H1 (cell line): ENCODE measurements at regions not wholly inside any gene's neighbourhood (a gene's known extent, or its start where the extent isn't known, plus 50 kb on each side); places are given as distances from the start of the nearest gene placed in this dataset.

Experiments
- CTCF ChIA-PET: fragments of 300-600 bp; sonication (Branson Sonifier 250); formaldehyde crosslinking; loops from one replicate; lab custom pipeline; 2021; ENCODE audit not compliant: partially characterized antibody; lab: Charles Lee
- POLR2A ChIA-PET: fragments of 300-600 bp; sonication (Branson Sonifier 250); formaldehyde crosslinking; loops from one replicate; lab custom pipeline; 2021; ENCODE audit warnings: inconsistent platforms; ENCODE audit not compliant: partially characterized antibody; lab: Charles Lee
- DNase-seq, 2 experiments: peaks; one replicate each; pipeline versions ENCODE4 v3.0.0 to v3.0.0-alpha.2; 2010 to 2022; ENCODE audit warnings: low spot score in 2 of 2, low read depth in 1 of 2, mixed read lengths in 1 of 2
- FAIRE-seq: peaks from 2 replicates; lab custom pipeline; 2011; peaks lifted over from hg19 to GRCh38; lab: Jason Lieb, UNC
- H2AFZ ChIP-seq: 2 replicates; pipeline ENCODE4 v1.8.1; 2012; ENCODE audit warnings: low read length, inconsistent platforms
- H2AK5ac ChIP-seq: 2 replicates; pipeline ENCODE4 v1.6.1; 2013; ENCODE audit warnings: low read depth, low read length
- H2BK120ac ChIP-seq: replicated peaks from 2 replicates; pipeline ENCODE3; 2013; ENCODE audit warnings: low read depth, low read length, inconsistent platforms
- H2BK12ac ChIP-seq: 2 replicates; pipeline ENCODE4 v1.6.1; 2013; ENCODE audit warnings: low read depth, low read length
- H2BK15ac ChIP-seq: 2 replicates; pipeline ENCODE4 v1.6.1; 2013; ENCODE audit warnings: low read length
- H2BK20ac ChIP-seq: 2 replicates; pipeline ENCODE4 v1.6.1; 2013; ENCODE audit warnings: low read length
- H2BK5ac ChIP-seq: 2 replicates; pipeline ENCODE4 v1.6.1; 2013; ENCODE audit warnings: low read depth, low read length
- H3K14ac ChIP-seq: 2 replicates; pipeline ENCODE4 v1.6.1; 2013; ENCODE audit warnings: inconsistent platforms; ENCODE audit not compliant: insufficient read length
- H3K18ac ChIP-seq: 2 replicates; pipeline ENCODE4 v1.6.1; 2013; ENCODE audit warnings: low read length; ENCODE audit errors: extremely low read depth
- H3K23ac ChIP-seq: 2 replicates; pipeline ENCODE4 v1.6.1; 2013; ENCODE audit warnings: inconsistent platforms; ENCODE audit not compliant: insufficient read length
- H3K23me2 ChIP-seq: 2 replicates; pipeline ENCODE4 v1.6.1; 2013; ENCODE audit warnings: low read depth, low read length
- H3K27ac ChIP-seq: 2 replicates; pipeline ENCODE4 v1.6.1; 2011; ENCODE audit warnings: low read depth, low read length, inconsistent platforms
- H3K27me3 ChIP-seq, 4 experiments: replicated peaks in 1 of 4; 1 replicate in 1 of 4; 2 replicates in 3 of 4; pipeline versions ENCODE4 v1.6.1 to v1.8.1; 2011 to 2013; ENCODE audit warnings: low read length in 3 of 4, mild to moderate bottlenecking in 3 of 4, inconsistent platforms in 2 of 4, mixed read lengths in 2 of 4, moderate library complexity in 1 of 4; ENCODE audit not compliant: control insufficient read depth in 3 of 4, insufficient read depth in 3 of 4; ENCODE audit errors: extremely low read depth in 1 of 4
- H3K36me3 ChIP-seq, 4 experiments: 2 replicates each; pipeline versions ENCODE4 v1.6.1 to v1.8.1; 2011 to 2013; ENCODE audit warnings: mild to moderate bottlenecking in 4 of 4, low read length in 3 of 4, moderate library complexity in 2 of 4, control low read depth in 1 of 4, inconsistent platforms in 1 of 4; ENCODE audit not compliant: insufficient read depth in 4 of 4, control insufficient read depth in 2 of 4
- H3K4ac ChIP-seq: replicated peaks from 2 replicates; pipeline ENCODE3; 2013; ENCODE audit warnings: low read length, low read depth, mixed read lengths, inconsistent platforms; ENCODE audit not compliant: insufficient read length
- H3K4me1 ChIP-seq, 4 experiments: replicated peaks in 1 of 4; 1 replicate in 1 of 4; 2 replicates in 3 of 4; pipeline versions ENCODE4 v1.6.1 to v1.8.1; 2011 to 2013; ENCODE audit warnings: low read length in 3 of 4, inconsistent platforms in 2 of 4, mixed read lengths in 1 of 4; ENCODE audit not compliant: insufficient read depth in 4 of 4, control insufficient read depth in 3 of 4
- H3K4me2 ChIP-seq, 2 experiments: 2 replicates each; pipeline versions ENCODE4 v1.6.1 to v1.8.1; 2011 to 2013; ENCODE audit warnings: low read depth in 2 of 2, low read length in 2 of 2, control low read depth in 1 of 2, inconsistent platforms in 1 of 2, mild to moderate bottlenecking in 1 of 2; ENCODE audit not compliant: insufficient read depth in 1 of 2
- H3K4me3 ChIP-seq, 4 experiments: fragments of 200-600, 300-600 bp in 1 of 4; sonication (generic), shearing (Covaris generic), sonication (Bioruptor Twin) in 1 of 4; 2 replicates each; pipeline versions ENCODE4 v1.5.1 to v1.8.1; 2011 to 2016; ENCODE audit warnings: low read length in 4 of 4, low read depth in 3 of 4, control low read depth in 2 of 4, inconsistent platforms in 2 of 4, mild to moderate bottlenecking in 2 of 4, mixed read lengths in 1 of 4, moderate library complexity in 1 of 4; ENCODE audit not compliant: insufficient read depth in 2 of 4; ENCODE audit errors: extremely low read depth in 1 of 4
- H3K56ac ChIP-seq: replicated peaks from 2 replicates; pipeline ENCODE3; 2013; ENCODE audit warnings: low read depth, mild to moderate bottlenecking, mixed read lengths, low read length, inconsistent platforms; ENCODE audit not compliant: insufficient read length
- H3K79me1 ChIP-seq: 2 replicates; pipeline ENCODE4 v1.6.1; 2013; ENCODE audit warnings: low read depth, low read length, control low read depth
- H3K79me2 ChIP-seq, 2 experiments: 2 replicates each; pipeline versions ENCODE4 v1.6.1 to v1.8.1; 2012 to 2013; ENCODE audit warnings: low read length in 2 of 2, mild to moderate bottlenecking in 2 of 2, inconsistent platforms in 1 of 2; ENCODE audit not compliant: insufficient read depth in 2 of 2, control insufficient read depth in 1 of 2
- H3K9ac ChIP-seq, 4 experiments: replicated peaks in 1 of 4; 1 replicate in 1 of 4; 2 replicates in 3 of 4; pipeline versions ENCODE4 v1.6.1 to v1.8.1; 2011 to 2013; ENCODE audit warnings: low read depth in 3 of 4, low read length in 3 of 4, control low read depth in 2 of 4, mild to moderate bottlenecking in 2 of 4, moderate library complexity in 2 of 4, inconsistent platforms in 1 of 4; ENCODE audit errors: extremely low read depth in 1 of 4
- H3K9me3 ChIP-seq, 2 experiments: 2 replicates each; pipeline versions ENCODE4 v1.6.1 to v1.8.1; 2012 to 2013; ENCODE audit warnings: mild to moderate bottlenecking in 2 of 2, moderate library complexity in 2 of 2, control low read depth in 1 of 2, inconsistent platforms in 1 of 2, low read depth in 1 of 2, low read length in 1 of 2, mixed read lengths in 1 of 2; ENCODE audit not compliant: insufficient read depth in 2 of 2
- H4K20me1 ChIP-seq, 2 experiments: replicated peaks in 1 of 2; 2 replicates each; pipeline versions ENCODE3 to v1.8.1; 2011 to 2013; ENCODE audit warnings: inconsistent platforms in 2 of 2, low read length in 2 of 2, mild to moderate bottlenecking in 1 of 2; ENCODE audit not compliant: insufficient read depth in 2 of 2, control insufficient read depth in 1 of 2
- H4K5ac ChIP-seq: 2 replicates; pipeline ENCODE4 v1.6.1; 2013; ENCODE audit warnings: low read length, low read depth, mixed read lengths, inconsistent platforms; ENCODE audit not compliant: insufficient read length
- H4K8ac ChIP-seq: 2 replicates; pipeline ENCODE4 v1.8.0; 2013; ENCODE audit warnings: mild to moderate bottlenecking, moderate library complexity, low read length, inconsistent platforms; ENCODE audit not compliant: insufficient read depth; ENCODE audit errors: extremely low read depth
- H4K91ac ChIP-seq: replicated peaks from 2 replicates; pipeline ENCODE3; 2013; ENCODE audit warnings: low read length, mixed read lengths, inconsistent platforms; ENCODE audit not compliant: insufficient read length
- KDM1A ChIP-seq: fragments of 200-600, 300-600 bp; sonication (generic); IDR thresholded peaks from 2 replicates; pipeline ENCODE4 v1.7.1; 2016; ENCODE audit warnings: mild to moderate bottlenecking, low read length, borderline replicate concordance
- SIX5 ChIP-seq: IDR thresholded peaks from 2 replicates; pipeline ENCODE4 v1.6.1; 2011; ENCODE audit warnings: mild to moderate bottlenecking, low read depth, low read length
- TAF1 ChIP-seq: IDR thresholded peaks from 2 replicates; pipeline ENCODE4 v1.6.1; 2011; ENCODE audit warnings: mild to moderate bottlenecking, low read depth, low read length
- WGBS, 2 experiments: shearing (Covaris generic) in 1 of 2; methylation state at CpG; one replicate each; pipeline versions ENCODE4 v1.1.6 to v1.1.7; 2013 to 2015; ENCODE audit warnings: low lambda C conversion rate in 2 of 2, mixed read lengths in 2 of 2, inconsistent platforms in 1 of 2, low coverage in 1 of 2, missing lambda C conversion rate in 1 of 2; ENCODE audit not compliant: insufficient replicate concordance in 2 of 2, insufficient coverage in 1 of 2, insufficient read length in 1 of 2; ENCODE audit errors: extremely low coverage in 1 of 2, missing lambda C conversion rate in 1 of 2; 5-methylcytosine and 5-hydroxymethylcytosine counted together

- 85% methylated on average over 8 of the region's 8 CpGs; no CpG with 5 or more reads in 1 of the 2 experiments for WGBS, 2 experiments
- Histone ChIP-seq H3K4me2 (no peak overlapping the region), H3K4me3 (no peak overlapping the region), H3K23ac (no peak overlapping the region), H2BK5ac (no peak overlapping the region), H3K18ac (no peak overlapping the region), H3K27ac (no peak overlapping the region), H4K5ac (no peak overlapping the region), H2AFZ (no peak overlapping the region), H3K14ac (no peak overlapping the region), H3K23me2 (no peaks in the 10 kb centered on the region), H3K36me3 (no peaks in the 10 kb centered on the region), H3K9me3 (peaks cover 5 to 10% of the 10 kb centered on the region in 2 experiments; a peak in 1 of 4 replicates), H3K4ac (peak overlapping the region; percentile 7), H2BK20ac (no peak overlapping the region), H3K4me1 (peaks cover 0 to 2% (median 0%) of the 10 kb centered on the region in 4 experiments; a peak in 3 of 7 replicates), H2AK5ac (no peak overlapping the region), H2BK120ac (no peak overlapping the region), H3K9ac (no peak overlapping the region), H3K79me2 (0 out of 4 replicates have a peak, but pooled peaks cover 0 to 2% of the 10 kb centered on the region in 2 experiments), H3K79me1 (peaks cover 3% of the 10 kb centered on the region; the same call in 1 of the 2 replicates), H2BK15ac (0 out of 2 replicates have a peak overlapping the region, but pooled peaks have one; percentile 61), H2BK12ac (no peak overlapping the region), H4K20me1 (no peaks in the 10 kb centered on the region), H3K27me3 (no peaks in the 10 kb centered on the region; a peak in 1 of 7 replicates), H4K91ac (no peak overlapping the region), H3K56ac (no peak overlapping the region), H4K8ac (no peak overlapping the region)
- no peak for TF ChIP-seq TAF1
- no peak for TF ChIP-seq SIX5
- 0 out of 2 replicates have a peak, but pooled peaks have one; percentile 19 for TF ChIP-seq KDM1A
- DNase-seq (no peak), FAIRE-seq (no peak)
- POLR2A ChIA-PET: interaction anchor here (0.7 kb wide), 1 partner anchor 12 kb away, joined by 3 read pairs; no protein-coding TSS in a partner anchor
- CTCF ChIA-PET: interaction anchor here (0.7 to 2.8 kb wide), 7 partner anchors 16 to 109 kb away, joined by 3 to 7 read pairs (median 3); no protein-coding TSS in a partner anchor
Observed at GRCh38 chr16:85195271-85195647, 83.0 kb upstream of the CIBAR2 start.
